HG03039 (cell line): ENCODE measurements at regions not wholly inside any gene's neighbourhood (a gene's known extent, or its start where the extent isn't known, plus 50 kb on each side); places are given as distances from the start of the nearest gene placed in this dataset.

Source experiments
- ATAC-seq: cut with Tn5 transposase; IDR thresholded peaks from one replicate; pipeline ENCODE4 v1.9.1; 2021; ENCODE audit warnings: mild to moderate bottlenecking, moderate library complexity; ENCODE audit not compliant: unreplicated experiment

GRCh38 chr5:155285706-155286105, 272.2 kb downstream of the KIF4B start:
- no peak for ATAC-seq

GRCh38 chr5:155290937-155291336, 277.4 kb downstream of the KIF4B start:
- no peak for ATAC-seq

- ATAC-seq, result no peak
Observed at GRCh38 chr5:155293605-155294178, 280.1 kb downstream of the KIF4B start.

- ATAC-seq, result no peak
Observed at GRCh38 chr5:155295111-155295510, 281.6 kb downstream of the KIF4B start.

- no peak for ATAC-seq
Observed at GRCh38 chr5:155299386-155300005, 285.9 kb downstream of the KIF4B start.

GRCh38 chr5:155303120-155303519, 289.6 kb downstream of the KIF4B start:
- ATAC-seq, result no peak

- no peak for ATAC-seq
Observed at GRCh38 chr5:155307229-155307628, 293.7 kb downstream of the KIF4B start.

GRCh38 chr5:155308289-155308688, 294.7 kb downstream of the KIF4B start:
- no peak for ATAC-seq

GRCh38 chr5:155309021-155309746, 295.6 kb downstream of the KIF4B start:
- no peak for ATAC-seq

GRCh38 chr5:155311721-155312120, 298.2 kb downstream of the KIF4B start:
- no peak for ATAC-seq

- ATAC-seq, result no peak
Observed at GRCh38 chr5:155313518-155313917, 300.0 kb downstream of the KIF4B start.

- no peak for ATAC-seq
Observed at GRCh38 chr5:155316070-155316714, 302.6 kb downstream of the KIF4B start.

GRCh38 chr5:155332618-155333017, 319.1 kb downstream of the KIF4B start:
- ATAC-seq, result no peak

GRCh38 chr5:155342956-155343355, 329.4 kb downstream of the KIF4B start:
- no peak for ATAC-seq

GRCh38 chr5:155343468-155343867, 329.9 kb downstream of the KIF4B start:
- no peak for ATAC-seq

- no peak for ATAC-seq
Observed at GRCh38 chr5:155353231-155353630, 339.7 kb downstream of the KIF4B start.

- ATAC-seq, result no peak
Observed at GRCh38 chr5:155366096-155366495, 352.5 kb downstream of the KIF4B start.

GRCh38 chr5:155367841-155368240, 354.3 kb downstream of the KIF4B start:
- no peak for ATAC-seq

GRCh38 chr5:155368490-155368889, 354.9 kb downstream of the KIF4B start:
- no peak for ATAC-seq

- ATAC-seq, result no peak
Observed at GRCh38 chr5:155380480-155380879, 366.9 kb downstream of the KIF4B start.

- no peak for ATAC-seq
Observed at GRCh38 chr5:155381654-155382053, 368.1 kb downstream of the KIF4B start.

GRCh38 chr5:155389498-155389897, 375.9 kb downstream of the KIF4B start:
- no peak for ATAC-seq
